ENCODE measurements at regions not wholly inside any gene's neighbourhood (a gene's known extent, or its start where the extent isn't known, plus 50 kb on each side); places are given as distances from the start of the nearest gene placed in this dataset.

GRCh38 chr21:28104346-28104745 lies 888.3 kb downstream of the LTN1 start:
- ATAC-seq (no peak), DNase-seq (ENCODE audit: extremely low read depth in 1 of 4, low spot score in 3 of 4) (no peak), FAIRE-seq (no peak)
- no TSS peak for BruUV-seq (replicated peaks)
- Histone ChIP-seq H3K79me2 (ENCODE audit: control insufficient read depth, insufficient read depth, low read length) (no peaks in the 10 kb centered on the region), H3K36me3 (ENCODE audit: control insufficient read depth, insufficient read depth, low read length) (no peaks in the 10 kb centered on the region), H3K4me2 (ENCODE audit: insufficient read depth, low read length) (no peak overlapping the region), H3K27me3 (ENCODE audit: control insufficient read depth in 2 of 2, insufficient read depth in 2 of 2, low read length in 2 of 2) (no peaks in the 10 kb centered on the region), H3K9me1 (ENCODE audit: control insufficient read depth, insufficient read depth, low read length) (no peaks in the 10 kb centered on the region), H3K4me3 (no peak overlapping the region), H3K9ac (ENCODE audit: insufficient read depth in 1 of 2, low read depth in 2 of 2, low read length in 2 of 2) (no peak overlapping the region), H3K27ac (ENCODE audit: extremely low read depth, low read depth, low read length) (no peak overlapping the region), H4K20me1 (replicated peaks; ENCODE audit: control insufficient read depth, insufficient read depth, low read length) (no peaks in the 10 kb centered on the region), H3K9me3 (replicated peaks; ENCODE audit: control insufficient read depth, insufficient read depth, low read depth, low read length) (peaks cover 2% of the 10 kb centered on the region; the same call in 1 of the 2 replicates), H3K4me1 (replicated peaks in 1 of 2; ENCODE audit: control insufficient read depth in 2 of 2, insufficient read depth in 2 of 2, low read length in 2 of 2) (no peaks in the 10 kb centered on the region), H2AFZ (ENCODE audit: low read depth, low read length) (no peak overlapping the region)
- intact Hi-C loops (cut with micrococcal nuclease) (no loop called here), in situ Hi-C loops (cut with MboI) (no loop called here)
- TF ChIP-seq SNIP1 (IDR thresholded peaks at IDR 0.05; ENCODE audit: low read depth) (no peak), THRA (IDR thresholded peaks at IDR 0.05) (no peak), C11orf30 (IDR thresholded peaks at IDR 0.05; ENCODE audit: low read depth) (no peak), ZNF785 (CRISPR knock-in tag; IDR thresholded peaks at IDR 0.05) (no peak), RBM17 (IDR thresholded peaks at IDR 0.05; ENCODE audit: borderline replicate concordance, low read depth, low read length) (no peak)
- 0% methylated on average over 5 of the region's 5 CpGs for WGBS (ENCODE audit: insufficient coverage, low coverage, missing lambda C conversion rate)
- POLR2A ChIA-PET = no interaction called here
- CTCF ChIA-PET (ENCODE audit: low intra/inter-chr PET ratio) = no interaction called here

GRCh38 chr21:28100366-28100765 lies 892.3 kb downstream of the LTN1 start:
- H3K36me3 ChIP-seq (ENCODE audit: control insufficient read depth, insufficient read depth, low read length) = no peaks in the 10 kb centered on the region
- no peaks in the 10 kb centered on the region for H3K4me1 ChIP-seq (replicated peaks in 1 of 2; ENCODE audit: control insufficient read depth in 2 of 2, insufficient read depth in 2 of 2, low read length in 2 of 2)
- BruUV-seq (replicated peaks) = no TSS peak
- H4K20me1 ChIP-seq (replicated peaks; ENCODE audit: control insufficient read depth, insufficient read depth, low read length) = no peaks in the 10 kb centered on the region
- intact Hi-C loops (cut with micrococcal nuclease) (no loop called here), in situ Hi-C loops (cut with MboI) (no loop called here)
- 0% methylated on average over 5 of the region's 5 CpGs for WGBS (ENCODE audit: insufficient coverage, low coverage, missing lambda C conversion rate)
- CTCF ChIA-PET (ENCODE audit: low intra/inter-chr PET ratio) = no interaction called here
- ATAC-seq = no peak
- H3K27ac ChIP-seq (ENCODE audit: extremely low read depth, low read depth, low read length) = no peak overlapping the region
- DNase-seq (ENCODE audit: extremely low read depth in 1 of 4, low spot score in 3 of 4) = no peak
- POLR2A ChIA-PET = no interaction called here
- no peak overlapping the region for H3K9ac ChIP-seq (ENCODE audit: insufficient read depth in 1 of 2, low read depth in 2 of 2, low read length in 2 of 2)
- H3K27me3 ChIP-seq (ENCODE audit: control insufficient read depth in 2 of 2, insufficient read depth in 2 of 2, low read length in 2 of 2) = no peaks in the 10 kb centered on the region
- H3K79me2 ChIP-seq (ENCODE audit: control insufficient read depth, insufficient read depth, low read length) = no peaks in the 10 kb centered on the region
- H3K4me3 ChIP-seq = no peak overlapping the region
- H2AFZ ChIP-seq (ENCODE audit: low read depth, low read length) = no peak overlapping the region
- H3K9me3 ChIP-seq (replicated peaks; ENCODE audit: control insufficient read depth, insufficient read depth, low read depth, low read length) = no peaks in the 10 kb centered on the region
- no peak for FAIRE-seq
- H3K9me1 ChIP-seq (ENCODE audit: control insufficient read depth, insufficient read depth, low read length) = no peaks in the 10 kb centered on the region
- no peak overlapping the region for H3K4me2 ChIP-seq (ENCODE audit: insufficient read depth, low read length)
- TF ChIP-seq RFX5 (IDR thresholded peaks at IDR 0.05; ENCODE audit: low read depth, low read length) (no peak), ZFP36 (IDR thresholded peaks at IDR 0.05; ENCODE audit: low read depth, low read length, partially characterized antibody) (no peak), SRF (CRISPR knock-in tag; IDR thresholded peaks at IDR 0.05) (no peak), RFX1 (IDR thresholded peaks at IDR 0.05) (no peak), SMAD2 (IDR thresholded peaks at IDR 0.05; ENCODE audit: low read depth, low read length) (no peak), C11orf30 (IDR thresholded peaks at IDR 0.05; ENCODE audit: low read depth) (no peak), TBP (optimal IDR thresholded peaks at IDR 0.05; ENCODE audit: low read depth, low read length) (no peak), SMARCB1 (IDR thresholded peaks at IDR 0.05; ENCODE audit: insufficient read length, low read depth) (no peak), ATF1 (CRISPR knock-in tag; IDR thresholded peaks at IDR 0.05) (no peak), ATF1 (tag; IDR thresholded peaks at IDR 0.05) (no peak), RBM15 (IDR thresholded peaks at IDR 0.05; ENCODE audit: insufficient read depth, low read length) (no peak), SREBF2 (CRISPR knock-in tag; IDR thresholded peaks at IDR 0.05) (no peak), NEUROD1 (IDR thresholded peaks at IDR 0.05; ENCODE audit: borderline replicate concordance, low read depth, low read length, partially characterized antibody) (no peak), E2F4 (CRISPR knock-in tag; IDR thresholded peaks at IDR 0.05; ENCODE audit: low read depth) (no peak)
